Posterior cingulate gyrus (tissue), 11 donors: ENCODE measurements at regions not wholly inside any gene's neighbourhood (a gene's known extent, or its start where the extent isn't known, plus 50 kb on each side); places are given as distances from the start of the nearest gene placed in this dataset.
"Not testable (repeated sequence)": the region's sequence is repeated elsewhere in the genome, so short reads cannot be mapped to it uniquely, and the experiment has no call there.

Experiments
- DNase-seq, 10 donors: peaks; one replicate each; pipeline versions ENCODE4 v3.0.0 to v3.0.0-alpha.2; 2020 to 2021; ENCODE audit warnings: mixed read lengths in 3 of 10
- intact Hi-C: fragments of 100-400 bp; cut with DNase I; formaldehyde crosslinking; loops from one replicate; pipeline ENCODE4 v1.15.1; 2023

- intact Hi-C loops: no loop called here
- no peak for DNase-seq
These were observed 82.9 kb downstream of the ZNF737 start for GRCh38 chr19:20482721-20483120.

- no peak for DNase-seq
- intact Hi-C loops: no loop called here
These were observed 83.8 kb downstream of the ZNF737 start for GRCh38 chr19:20481736-20482135.

- DNase-seq: no peak
- intact Hi-C loops: no loop called here
These were observed 86.1 kb downstream of the ZNF737 start for GRCh38 chr19:20479483-20479882.

GRCh38 chr19:20478936-20479335 is 86.6 kb downstream of the ZNF737 start:
- no peak for DNase-seq
- intact Hi-C loops: no loop called here

GRCh38 chr19:20472854-20473253 is 92.7 kb downstream of the ZNF737 start:
- DNase-seq: no peak
- intact Hi-C loops: no loop called here

GRCh38 chr19:20471431-20471830 is 94.2 kb downstream of the ZNF737 start:
- intact Hi-C loops: no loop called here
- DNase-seq: no peak

- intact Hi-C loops: no loop called here
- peak in 1 of 10 donors; percentile 74 for DNase-seq
These were observed 95.0 kb downstream of the ZNF737 start for GRCh38 chr19:20470345-20471135.

- DNase-seq, intact Hi-C loops: not testable (repeated sequence)
These were observed 99.0 kb downstream of the ZNF737 start for GRCh38 chr19:20466638-20466990.

GRCh38 chr19:20465922-20466637 is 99.5 kb downstream of the ZNF737 start:
- DNase-seq, intact Hi-C loops: not testable (repeated sequence)

GRCh38 chr19:20453425-20453935 is 112.1 kb downstream of the ZNF737 start:
- intact Hi-C loops: no loop called here
- no peak for DNase-seq

- no peak for DNase-seq
- intact Hi-C loops: no loop called here
These were observed 121.2 kb downstream of the ZNF737 start for GRCh38 chr19:20444202-20444885.

- DNase-seq, intact Hi-C loops: not testable (repeated sequence)
These were observed 133.2 kb downstream of the ZNF737 start for GRCh38 chr19:20432266-20432842.

- no peak for DNase-seq
- intact Hi-C loops: no loop called here
These were observed 133.8 kb downstream of the ZNF737 start for GRCh38 chr19:20431826-20432225.

- DNase-seq: peak in 7 of 10 donors; percentile 20 to 89 (median 36)
- intact Hi-C loops: no loop called here
These were observed 142.0 kb downstream of the ZNF737 start for GRCh38 chr19:20423381-20424197.

GRCh38 chr19:20422216-20423205 is 143.1 kb downstream of the ZNF737 start:
- intact Hi-C loops: no loop called here
- peak in 3 of 10 donors; percentile 4 to 75 (median 8) for DNase-seq

GRCh38 chr19:20416661-20417060 is 148.9 kb downstream of the ZNF737 start:
- no peak for DNase-seq
- intact Hi-C loops: no loop called here

- intact Hi-C loops: loop anchor here (5.0 kb wide), 1 partner anchor 123 kb away; no protein-coding TSS in a partner anchor
- no peak for DNase-seq
These were observed 151.5 kb downstream of the ZNF737 start for GRCh38 chr19:20414120-20414519.

GRCh38 chr19:20413705-20414104 is 151.9 kb downstream of the ZNF737 start:
- intact Hi-C loops: loop anchor here (5.0 kb wide), 1 partner anchor 124 kb away; no protein-coding TSS in a partner anchor
- DNase-seq: no peak
